Pons (tissue), 1 donor: ENCODE measurements at regions not wholly inside any gene's neighbourhood (a gene's known extent, or its start where the extent isn't known, plus 50 kb on each side); places are given as distances from the start of the nearest gene placed in this dataset.

Source experiments
- DNase-seq: peaks from one replicate; pipeline ENCODE4 v3.0.0-alpha.2; 2016; ENCODE audit warnings: low spot score

DNA sequence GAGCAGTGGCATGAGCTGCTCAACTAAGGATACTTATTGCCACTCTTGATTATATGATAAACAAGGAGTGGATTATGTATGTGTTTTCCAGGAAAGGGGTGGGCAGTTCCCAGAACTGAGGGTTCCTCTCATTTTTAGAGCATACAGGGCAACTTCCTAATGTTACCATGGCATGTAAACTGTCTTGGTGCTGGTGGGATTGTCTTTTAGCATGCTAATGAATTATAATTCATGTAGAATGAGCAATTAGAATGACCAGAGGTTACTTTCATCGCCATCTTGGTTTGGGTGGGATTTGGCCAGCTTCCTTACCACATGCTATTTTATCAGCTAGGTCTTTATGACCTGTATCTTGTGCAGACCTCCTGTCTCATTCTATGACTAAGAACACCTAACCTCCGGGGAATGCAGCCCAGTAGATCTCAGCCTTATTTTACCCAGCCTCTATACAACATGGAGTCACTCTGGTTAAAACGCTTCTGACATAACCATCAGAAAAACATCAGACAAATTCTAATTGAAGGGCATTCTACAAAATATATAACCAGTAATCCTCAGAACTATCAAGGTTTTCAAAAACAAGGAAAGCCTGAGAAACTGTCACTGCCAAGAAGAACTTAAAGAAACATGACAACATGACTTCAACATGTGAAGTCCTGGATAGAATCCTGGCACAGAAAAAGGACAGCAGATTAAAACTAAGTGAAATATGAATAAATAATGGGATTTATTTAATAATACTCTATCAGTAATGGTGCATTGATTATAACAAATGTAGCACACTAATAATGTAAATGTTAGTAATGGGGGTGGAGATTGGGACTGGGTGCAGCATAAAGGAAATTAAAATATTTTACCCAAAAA lies 365.0 kb downstream of the SEMA3D start:
- DNase-seq, result no peak

DNA sequence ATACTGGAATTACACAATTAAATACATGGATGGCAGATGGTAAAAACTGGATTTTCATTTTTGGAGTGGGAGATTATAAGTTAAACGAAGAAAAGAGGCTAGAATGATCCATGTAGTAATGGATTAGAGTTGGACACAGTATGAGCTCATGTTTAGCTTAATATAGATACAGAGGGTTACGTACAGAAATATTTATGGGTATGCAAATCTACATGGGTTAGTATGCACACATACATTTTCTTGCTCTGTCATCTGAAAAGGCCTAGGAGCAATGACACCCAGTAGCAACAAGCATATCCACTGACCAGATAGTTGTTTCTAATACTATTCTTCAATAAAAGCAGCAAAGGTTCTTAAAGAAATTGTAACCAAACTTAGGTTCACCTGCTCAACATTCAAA lies 366.4 kb downstream of the SEMA3D start:
- no peak for DNase-seq

DNA sequence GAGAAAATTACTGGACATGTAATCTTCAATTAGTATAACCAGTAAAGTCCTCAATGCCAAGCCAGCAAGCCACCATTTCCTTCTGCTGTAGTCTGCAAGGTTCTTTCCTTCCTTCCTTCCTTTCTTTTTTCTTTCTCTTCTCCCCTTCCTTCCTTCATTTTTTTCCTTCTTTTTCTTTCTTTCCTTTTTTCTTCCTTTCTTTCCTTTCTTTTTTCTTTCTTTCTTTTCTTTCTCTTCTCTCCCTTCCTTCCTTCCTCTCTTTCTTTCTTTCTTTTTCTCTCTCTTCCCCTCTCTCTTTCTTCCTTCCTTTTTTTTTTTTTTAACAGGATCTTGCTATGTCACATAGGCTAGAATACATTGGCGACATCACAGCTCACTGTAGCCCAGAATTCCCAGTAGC lies 369.8 kb downstream of the SEMA3D start:
- no peak for DNase-seq

DNA sequence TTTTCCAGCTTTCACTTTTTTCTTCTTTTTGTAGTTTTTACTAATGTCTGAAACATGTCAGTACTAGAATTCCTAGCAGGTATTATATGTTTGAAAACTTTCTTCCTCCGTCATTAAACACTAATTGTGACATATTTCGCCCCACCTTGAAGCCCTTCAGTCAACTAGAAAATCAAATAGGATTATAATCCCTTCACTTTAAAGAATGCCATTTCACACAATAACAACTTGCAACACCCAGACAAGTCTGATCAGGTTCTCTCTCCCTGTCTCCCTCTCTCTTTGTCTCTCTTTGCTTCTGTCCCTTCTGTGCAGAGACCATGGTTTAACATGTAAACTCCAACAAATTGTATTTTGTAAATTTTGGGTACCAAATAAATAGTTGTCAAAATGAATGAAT lies 373.5 kb downstream of the SEMA3D start:
- no peak for DNase-seq

DNA sequence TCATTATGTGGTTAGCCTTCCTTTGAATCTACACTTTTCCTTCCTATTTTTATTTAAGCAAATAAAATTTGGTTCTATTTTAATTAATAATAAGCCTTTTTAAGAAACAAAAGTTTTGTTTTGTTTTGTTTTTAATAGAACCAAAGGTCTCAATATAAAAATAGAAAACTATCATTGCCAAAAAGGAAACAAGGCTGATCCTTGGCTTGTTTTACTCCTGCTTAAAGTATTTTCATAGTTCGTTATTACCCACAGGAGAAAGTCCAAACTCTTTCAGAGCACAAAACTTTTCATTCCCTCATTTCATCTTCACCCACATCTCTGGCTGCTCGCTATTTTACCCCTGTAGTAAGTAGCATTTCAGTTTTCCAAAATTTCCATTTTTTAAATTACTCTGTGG lies 374.8 kb downstream of the SEMA3D start:
- no peak for DNase-seq

DNA sequence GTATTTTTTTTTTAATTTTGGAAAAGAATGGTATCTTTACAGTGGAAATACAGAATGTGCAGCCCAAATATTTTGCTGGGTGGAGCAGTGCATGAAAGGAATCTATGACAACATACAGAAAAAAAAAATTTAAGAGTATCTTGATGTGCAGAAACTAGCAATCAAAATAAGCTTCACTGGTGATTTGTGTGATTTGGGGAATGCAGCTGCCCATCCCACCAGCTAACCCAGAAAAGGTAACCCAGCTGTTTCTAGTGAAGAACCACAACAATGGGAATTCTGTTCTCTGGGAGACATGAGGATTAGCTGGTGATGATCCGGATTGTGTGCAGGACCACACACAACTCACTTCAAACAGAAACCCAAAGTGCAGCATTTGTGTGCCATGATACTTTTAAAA lies 375.5 kb downstream of the SEMA3D start:
- no peak for DNase-seq

DNA sequence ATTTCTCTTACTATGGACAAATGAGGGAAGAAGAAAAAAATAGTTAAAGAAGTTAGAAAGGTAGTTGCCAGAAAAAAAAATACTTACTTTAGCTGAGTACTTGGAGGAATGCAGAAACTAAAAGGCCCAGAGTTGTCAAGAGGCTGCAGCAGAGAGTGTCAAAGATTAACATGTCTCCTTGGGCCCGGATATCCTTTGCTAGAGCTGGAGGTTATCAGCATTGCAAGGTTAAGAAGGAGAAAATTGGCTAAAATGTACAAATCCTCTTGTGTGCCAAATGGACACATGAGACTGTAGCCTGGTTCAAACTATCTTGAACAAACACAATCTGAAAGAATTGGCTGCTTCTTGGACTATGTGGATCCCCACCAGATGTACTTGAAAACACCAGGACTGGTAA lies 377.0 kb downstream of the SEMA3D start:
- DNase-seq, result no peak

DNA sequence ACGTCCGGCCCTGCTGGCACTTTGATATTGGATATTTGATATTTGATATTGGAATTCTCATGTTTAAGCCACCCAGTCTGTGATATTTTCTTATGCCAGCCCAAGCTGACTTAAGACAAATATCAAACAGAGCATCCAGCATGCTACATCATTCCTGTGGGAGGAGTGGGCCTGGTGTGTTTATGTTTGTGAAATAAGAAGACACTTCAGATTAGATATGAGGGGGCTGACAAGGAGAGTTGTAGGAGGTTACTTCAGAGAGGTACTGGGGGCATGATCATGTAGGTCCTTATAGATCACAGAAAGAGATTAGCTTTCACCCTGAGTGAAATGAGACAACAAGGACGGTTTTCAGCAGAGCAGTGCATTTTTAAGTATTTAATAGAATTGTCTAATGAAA lies 382.9 kb downstream of the SEMA3D start:
- no peak for DNase-seq

DNA sequence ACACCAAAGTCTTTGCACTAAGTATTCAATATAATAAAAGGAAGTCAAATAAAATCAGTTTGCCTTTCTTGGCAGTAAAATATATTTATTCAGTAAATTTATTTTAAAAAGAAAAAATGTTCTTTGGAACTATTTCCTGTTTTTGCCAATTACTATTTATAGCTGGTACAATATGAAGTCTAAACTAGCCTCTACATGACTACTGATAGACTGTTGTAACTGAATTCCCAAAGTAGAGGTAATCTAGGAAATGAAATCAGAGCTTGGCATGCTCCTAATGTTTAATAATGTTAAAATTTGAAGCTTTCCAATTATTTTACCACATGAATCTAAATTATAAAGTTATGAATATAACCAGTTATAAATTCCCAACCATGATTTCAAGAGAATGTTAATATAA lies 385.5 kb downstream of the SEMA3D start:
- no peak for DNase-seq

DNA sequence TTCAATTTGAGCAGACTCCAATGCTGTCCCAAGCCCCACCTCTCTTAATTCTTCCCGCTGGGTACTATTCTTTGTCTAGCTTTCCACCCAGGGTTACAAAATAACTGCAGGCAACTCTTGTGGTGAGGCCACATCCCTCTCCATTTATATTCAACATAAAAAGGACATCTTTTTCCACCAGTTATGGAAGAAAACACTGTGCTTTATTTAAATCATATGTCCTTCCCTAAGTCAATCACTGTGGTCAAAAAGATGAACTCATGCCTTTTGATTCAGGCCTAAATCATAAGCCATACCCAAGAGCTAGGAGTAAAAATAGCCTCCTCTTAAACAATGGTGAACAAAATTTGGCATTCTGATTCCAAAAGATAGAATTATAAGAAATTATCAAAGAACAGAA lies 386.0 kb downstream of the SEMA3D start:
- no peak for DNase-seq

DNA sequence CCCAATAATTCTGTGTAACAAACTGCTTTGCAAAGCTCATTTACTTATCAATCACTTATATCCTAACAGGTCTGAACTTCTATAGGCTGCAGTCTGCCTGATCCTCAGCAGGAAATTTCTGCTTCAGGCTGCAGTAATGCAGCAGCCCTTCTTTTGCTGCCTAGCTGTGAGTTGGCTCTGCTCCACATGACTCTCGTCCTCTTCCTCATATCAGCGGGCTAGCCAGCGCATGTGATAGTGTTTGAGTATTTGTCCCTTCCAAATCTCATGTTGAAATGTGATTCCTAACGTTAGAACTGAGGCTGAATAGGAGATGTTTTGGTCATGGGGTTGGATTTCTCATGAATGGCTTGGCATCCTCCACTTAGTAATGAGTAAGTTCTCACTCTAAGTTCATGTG lies 387.8 kb downstream of the SEMA3D start:
- DNase-seq, result no peak

DNA sequence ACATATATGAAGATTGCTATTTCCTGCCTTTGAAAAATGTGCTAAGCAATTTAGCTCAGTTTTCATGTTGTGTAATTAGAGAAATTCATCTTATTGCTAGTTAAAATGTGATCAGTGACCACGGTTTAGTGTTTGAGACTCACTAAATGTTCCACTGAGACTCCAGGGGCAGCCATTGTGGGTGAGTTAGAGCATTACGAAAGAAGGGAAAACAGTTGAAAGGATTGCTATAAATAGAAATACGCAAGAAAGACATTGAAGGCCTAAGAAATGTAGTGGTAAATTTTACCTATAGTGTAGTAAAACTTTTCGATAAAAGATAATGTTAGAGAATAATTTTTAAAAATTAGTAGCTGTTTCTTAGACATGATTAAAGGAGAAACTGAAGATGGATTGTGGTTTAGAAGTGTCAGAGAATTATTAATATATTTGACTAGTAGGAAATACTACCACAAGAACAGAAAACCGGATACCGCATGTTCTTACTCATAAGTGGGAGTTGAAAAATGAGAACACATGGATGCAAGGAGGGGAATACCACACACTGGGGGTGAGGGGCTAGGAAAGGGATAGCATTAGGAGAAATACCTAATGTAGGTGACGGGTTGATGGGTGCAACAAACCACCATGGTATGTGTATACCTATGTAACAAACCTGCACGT lies 394.5 kb downstream of the SEMA3D start:
- no peak for DNase-seq

DNA sequence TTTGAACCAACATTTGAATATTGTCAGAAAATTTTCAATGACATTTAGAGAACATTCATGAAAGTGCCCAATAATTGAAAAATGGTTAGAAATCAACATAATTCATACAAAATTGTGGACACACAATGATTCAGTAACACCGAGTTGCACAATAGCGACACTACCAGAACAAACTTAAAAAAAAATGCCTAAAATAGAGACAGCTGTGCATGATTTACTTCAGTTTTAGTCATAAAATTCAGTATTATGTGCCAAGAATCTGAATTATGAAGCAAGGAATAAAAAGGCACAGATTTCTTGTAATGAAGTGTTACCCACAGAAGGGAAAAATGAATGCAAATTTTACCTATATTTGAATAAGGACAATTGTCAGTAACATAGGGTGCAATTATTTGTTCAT lies 396.0 kb downstream of the SEMA3D start:
- DNase-seq, result no peak

DNA sequence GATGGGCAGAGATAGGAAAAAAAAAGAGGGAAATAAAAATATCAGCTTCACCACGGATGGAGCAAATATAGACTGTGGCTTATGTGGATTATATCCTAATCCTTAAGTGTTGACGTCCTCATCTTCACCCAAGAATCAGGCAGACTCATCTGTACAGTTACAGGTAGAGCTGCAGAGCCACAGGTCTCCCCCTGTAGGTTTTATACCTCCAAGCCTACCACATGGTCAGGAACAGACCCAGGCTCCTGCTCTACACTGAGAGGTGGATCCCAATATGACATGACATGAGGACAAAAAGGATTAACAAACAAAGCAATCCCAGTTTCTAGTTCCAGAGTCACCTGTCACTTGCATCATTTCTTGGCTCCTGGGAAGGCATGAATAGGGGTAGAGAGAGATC lies 400.8 kb downstream of the SEMA3D start:
- DNase-seq, result no peak

DNA sequence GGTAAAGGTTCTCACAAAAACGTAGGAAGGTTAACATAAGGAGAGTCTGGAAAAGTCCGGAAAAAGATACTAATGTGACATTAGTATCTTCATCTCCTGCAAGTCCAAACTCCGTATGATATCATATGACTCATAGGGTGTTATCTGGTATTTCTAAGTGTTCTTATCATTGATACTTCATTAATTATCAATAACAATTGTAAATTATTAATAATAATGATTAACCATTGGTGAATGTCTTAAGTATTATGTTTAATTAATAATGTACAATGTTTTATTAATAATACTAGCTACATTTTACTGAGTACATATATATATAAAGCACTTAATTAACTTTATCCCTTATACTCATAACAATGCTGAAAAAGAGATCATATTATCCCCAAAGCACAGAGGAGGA lies 402.4 kb downstream of the SEMA3D start:
- no peak for DNase-seq

DNA sequence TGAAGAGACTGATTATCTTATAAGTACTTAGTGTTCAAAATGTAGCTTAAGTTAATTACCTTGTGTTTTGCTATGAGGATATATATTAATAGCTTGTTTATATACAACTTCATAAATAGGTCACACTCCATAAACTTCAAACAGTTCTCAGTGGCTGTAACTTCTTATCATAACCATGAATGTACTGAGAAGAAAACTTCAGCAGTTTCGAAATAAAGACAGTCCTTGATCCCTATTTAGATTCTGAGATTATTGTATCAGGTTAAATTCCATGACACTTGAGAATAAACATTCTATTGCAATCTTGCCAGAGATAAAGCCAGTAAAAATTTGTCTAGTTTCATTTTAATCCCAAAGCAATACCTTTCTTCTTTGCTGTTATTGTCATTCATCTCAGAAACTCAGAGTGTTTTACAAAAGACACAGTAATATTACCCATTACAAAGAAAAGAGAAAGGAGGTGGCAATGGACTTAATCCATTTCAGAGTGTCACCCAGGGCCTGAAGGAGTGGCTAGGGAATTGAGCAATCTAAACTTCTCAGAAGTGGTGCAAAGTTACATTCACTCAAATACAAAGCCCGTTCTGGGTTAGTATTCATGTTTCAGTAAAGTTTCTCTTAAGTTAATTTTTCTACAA lies 403.6 kb downstream of the SEMA3D start:
- no peak for DNase-seq

DNA sequence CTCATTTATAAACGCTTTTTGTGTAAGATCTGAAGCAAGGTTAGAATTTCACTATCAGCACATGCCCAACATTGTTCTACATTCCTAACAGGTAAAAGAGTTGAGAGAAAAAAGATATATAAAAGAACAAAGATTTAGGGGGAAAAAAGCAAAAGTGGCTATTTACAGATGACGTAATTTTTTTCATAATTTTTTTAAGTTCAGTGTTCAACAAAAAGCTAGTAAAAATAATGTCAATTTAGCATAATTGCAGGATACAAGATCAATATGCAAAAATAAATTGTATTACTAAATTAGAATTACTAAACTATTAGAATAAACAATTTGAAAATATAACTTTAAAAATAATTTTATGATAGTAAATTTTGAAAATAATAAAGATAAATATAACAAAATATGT lies 405.0 kb downstream of the SEMA3D start:
- DNase-seq, result no peak

DNA sequence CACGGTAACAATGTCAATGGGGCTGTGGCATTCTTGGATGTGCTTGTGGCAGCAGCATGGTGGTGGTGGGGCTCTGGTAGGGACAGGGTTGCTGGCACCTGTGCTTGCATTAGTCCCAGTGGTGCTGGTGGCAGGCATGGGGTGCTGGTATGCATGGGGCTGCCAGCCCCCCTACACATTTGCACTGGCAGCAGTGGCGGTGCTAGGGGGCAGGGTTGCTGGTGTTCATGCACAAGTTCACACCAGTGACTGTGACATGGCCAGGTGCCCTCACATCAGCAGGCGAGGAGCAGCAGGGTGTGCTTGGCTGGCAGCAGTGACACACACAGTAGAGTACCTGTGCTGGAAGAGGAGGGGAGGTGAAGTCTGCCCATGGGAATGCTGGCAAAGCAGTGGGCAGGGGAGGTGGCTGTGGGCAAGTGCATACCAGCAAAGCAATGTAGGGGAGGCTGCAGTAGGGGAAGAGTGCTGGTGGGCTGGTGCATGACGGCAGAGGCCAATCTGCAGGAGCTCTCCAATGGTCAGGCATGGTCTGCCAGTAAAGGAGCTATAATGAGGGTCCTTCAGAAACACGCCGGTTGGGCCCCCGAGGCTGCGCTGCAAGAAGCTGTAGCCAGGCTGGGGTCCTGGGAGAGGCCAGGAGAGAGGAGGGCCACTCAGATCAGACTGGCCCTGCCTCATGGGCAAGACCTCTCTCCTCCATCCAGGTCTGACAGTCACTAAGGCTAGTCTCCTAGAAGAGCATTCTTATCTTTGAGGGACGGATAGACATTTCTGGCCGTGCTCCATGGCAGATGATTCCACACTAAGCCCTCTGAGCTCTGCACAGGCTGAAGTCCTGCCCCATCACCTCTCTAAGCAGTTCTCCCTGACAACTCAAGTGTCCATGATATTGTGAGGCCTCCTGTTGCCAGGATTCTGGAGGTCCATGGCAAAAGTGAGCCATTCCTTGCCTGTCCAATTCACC lies 406.4 kb downstream of the SEMA3D start:
- no peak for DNase-seq

DNA sequence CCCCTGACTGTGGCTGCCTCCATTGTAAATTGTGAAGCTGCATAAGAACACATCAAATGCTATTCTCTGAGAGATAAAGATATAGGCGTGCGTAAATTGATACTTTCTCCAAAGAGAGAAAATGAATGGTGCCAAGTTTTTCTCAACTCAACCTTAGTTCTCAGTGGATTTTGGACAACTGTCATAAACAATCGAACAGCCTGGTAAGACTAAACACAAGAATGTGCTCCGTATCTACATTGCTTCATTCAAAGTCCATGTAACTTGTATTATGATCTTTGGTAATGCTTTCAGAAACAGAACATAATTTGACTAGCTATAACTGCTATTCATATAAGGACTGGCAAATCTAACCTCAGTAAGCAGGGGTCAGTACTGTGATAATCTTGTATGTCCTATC lies 429.1 kb downstream of the SEMA3D start:
- no peak for DNase-seq

DNA sequence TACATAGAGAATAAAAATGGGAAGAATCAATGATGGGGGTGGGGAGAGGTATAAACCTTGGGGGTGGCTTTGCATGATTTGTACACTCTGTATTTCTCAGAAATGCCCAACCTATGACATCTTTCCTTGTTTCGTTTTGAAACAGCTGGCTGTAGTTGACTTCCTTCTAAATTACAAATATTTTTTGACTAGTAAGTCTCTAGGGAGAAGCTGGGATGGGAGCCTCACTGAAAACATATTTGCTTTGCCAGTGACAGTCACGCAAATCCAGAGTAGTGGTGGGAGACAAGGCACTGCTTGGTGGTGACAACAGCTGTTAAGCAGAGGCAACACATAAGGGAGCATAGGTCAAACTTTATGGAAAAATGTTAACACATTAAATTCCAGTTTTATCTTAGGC lies 440.5 kb downstream of the SEMA3D start:
- DNase-seq, result no peak

DNA sequence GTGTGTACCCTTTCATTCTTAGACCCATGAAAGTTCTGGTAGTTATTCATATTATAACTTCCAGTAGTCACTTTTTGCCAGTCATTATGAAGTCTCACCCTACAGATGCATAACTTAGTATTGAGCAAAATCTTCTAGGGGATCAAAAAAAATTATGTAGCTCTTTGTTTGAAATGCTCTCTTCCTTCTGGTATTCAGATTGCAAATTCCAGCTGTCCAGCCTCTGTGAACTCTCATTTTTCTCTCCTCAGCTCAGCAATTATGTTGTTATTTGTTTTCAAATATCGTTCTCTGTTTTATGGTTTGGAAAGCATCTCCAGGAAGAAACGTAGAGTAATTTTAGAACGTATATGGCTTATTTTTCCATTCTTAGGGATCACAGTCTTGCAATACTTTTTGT lies 442.5 kb downstream of the SEMA3D start:
- DNase-seq, result no peak

DNA sequence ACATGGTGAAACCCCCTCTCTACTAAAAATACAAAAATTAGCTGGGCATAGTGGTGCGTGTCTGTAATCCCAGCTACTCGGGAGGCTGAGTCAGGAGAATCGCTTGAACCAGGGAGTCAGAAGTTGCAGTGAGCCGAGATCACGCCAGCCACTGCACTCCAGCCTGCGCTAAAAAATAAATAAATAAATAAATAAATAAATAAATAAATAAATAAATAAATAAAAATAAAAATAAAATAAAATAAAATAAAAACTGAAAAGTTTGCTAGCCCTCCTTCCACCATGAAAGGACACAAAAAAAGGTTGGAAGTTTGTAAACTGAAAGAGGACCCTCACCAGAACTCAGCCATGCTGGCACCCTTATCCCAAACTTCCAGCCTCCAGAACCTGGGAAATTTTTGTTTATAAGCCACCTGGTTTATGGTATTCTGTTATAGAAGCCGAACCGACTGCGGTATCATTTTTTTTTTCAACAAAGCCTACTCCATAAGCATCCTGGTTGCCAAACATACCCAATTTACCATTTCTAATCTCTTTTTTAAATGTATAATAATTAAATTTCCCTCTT lies 448.2 kb downstream of the SEMA3D start:
- no peak for DNase-seq
